ENCODE measurements at regions not wholly inside any gene's neighbourhood (a gene's known extent, or its start where the extent isn't known, plus 50 kb on each side); places are given as distances from the start of the nearest gene placed in this dataset.
"Not testable (repeated sequence)": the region's sequence is repeated elsewhere in the genome, so short reads cannot be mapped to it uniquely, and the experiment has no call there.

DNA sequence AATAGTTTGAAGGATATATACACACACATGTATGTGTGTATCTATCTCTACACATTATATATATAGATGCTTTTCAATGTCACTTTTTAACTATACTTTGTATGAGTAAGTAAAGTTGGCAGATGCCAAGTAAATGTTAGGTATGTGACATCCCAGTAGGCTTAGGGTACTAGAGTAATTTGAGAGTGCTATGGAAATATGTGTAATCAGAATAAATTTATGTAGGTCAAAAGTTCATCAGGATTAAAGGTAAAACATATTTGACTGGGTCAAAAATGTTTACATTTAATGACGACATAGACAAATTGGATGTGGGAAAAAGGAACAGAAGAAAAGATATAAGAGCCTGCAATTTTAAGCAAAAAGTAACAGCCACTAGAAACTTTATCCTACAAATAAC lies 588.8 kb downstream of the ANKRD50 start:
- Mint-ChIP-seq H3K4me3 (no peak overlapping the region), H3K36me3 (no peaks in the 10 kb centered on the region), H3K9me3 (peaks cover 0 to 10% (median 0%) of the 10 kb centered on the region in 11 donors), H3K27me3 (no peaks in the 10 kb centered on the region), H3K27ac (no peak overlapping the region), H3K4me1 (no peaks in the 10 kb centered on the region)
- no peak for DNase-seq
- Histone ChIP-seq H3K36me3 (ENCODE audit: control insufficient read depth in 2 of 3, insufficient read depth in 3 of 3, low read length in 3 of 3) (no peaks in the 10 kb centered on the region), H3K4me3 (ENCODE audit: low read length) (no peak overlapping the region), H3K27ac (ENCODE audit: low read depth, low read length) (no peak overlapping the region), H3K4me1 (ENCODE audit: control insufficient read depth in 2 of 2, insufficient read depth in 2 of 2, low read length in 2 of 2) (no peaks in the 10 kb centered on the region), H3K9me3 (ENCODE audit: control insufficient read depth in 2 of 3, low read length in 3 of 3) (no peaks in the 10 kb centered on the region), H3K27me3 (ENCODE audit: control insufficient read depth in 2 of 2, insufficient read depth in 2 of 2, low read length in 2 of 2) (no peaks in the 10 kb centered on the region)
- POLR2A ChIA-PET, result no interaction called here
- no peak for ATAC-seq
- intact Hi-C loops (cut with micrococcal nuclease), result no loop called here
- CTCF ChIA-PET, result no interaction called here

DNA sequence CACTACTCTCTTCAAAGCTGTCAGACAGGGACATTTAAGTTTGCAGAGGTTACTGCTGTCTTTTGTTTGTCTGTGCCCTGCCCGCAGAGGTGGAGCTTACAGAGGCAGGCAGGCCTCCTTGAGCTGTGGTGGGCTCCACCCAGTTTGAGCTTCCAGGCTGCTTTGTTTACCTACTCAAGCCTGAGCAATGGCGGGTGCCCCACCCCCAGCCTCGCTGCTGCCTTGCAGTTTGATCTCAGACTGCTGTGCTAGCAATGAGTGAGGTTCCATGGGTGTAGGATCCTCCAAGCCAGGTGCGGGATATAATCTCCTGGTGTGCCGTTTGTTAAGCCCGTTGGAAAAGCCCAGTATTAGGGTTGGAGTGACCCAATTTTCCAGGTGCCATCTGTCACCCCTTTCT lies 581.2 kb downstream of the ANKRD50 start:
- H3K27ac ChIP-seq (ENCODE audit: low read depth, low read length); H3K4me1 ChIP-seq (ENCODE audit: control insufficient read depth in 2 of 2, insufficient read depth in 2 of 2, low read length in 2 of 2); ATAC-seq; H3K27ac Mint-ChIP-seq; H3K36me3 Mint-ChIP-seq; H3K4me3 Mint-ChIP-seq; H3K9me3 ChIP-seq (ENCODE audit: control insufficient read depth in 2 of 3, low read length in 3 of 3); DNase-seq; H3K36me3 ChIP-seq (ENCODE audit: control insufficient read depth in 2 of 3, insufficient read depth in 3 of 3, low read length in 3 of 3); POLR2A ChIA-PET; intact Hi-C loops (cut with micrococcal nuclease); H3K27me3 Mint-ChIP-seq; H3K27me3 ChIP-seq (ENCODE audit: control insufficient read depth in 2 of 2, insufficient read depth in 2 of 2, low read length in 2 of 2); H3K4me1 Mint-ChIP-seq; CTCF ChIA-PET; H3K4me3 ChIP-seq (ENCODE audit: low read length): not testable (repeated sequence)
- H3K9me3 Mint-ChIP-seq, result peaks cover 3 to 40% (median 13%) of the 10 kb centered on the region in 11 donors

DNA sequence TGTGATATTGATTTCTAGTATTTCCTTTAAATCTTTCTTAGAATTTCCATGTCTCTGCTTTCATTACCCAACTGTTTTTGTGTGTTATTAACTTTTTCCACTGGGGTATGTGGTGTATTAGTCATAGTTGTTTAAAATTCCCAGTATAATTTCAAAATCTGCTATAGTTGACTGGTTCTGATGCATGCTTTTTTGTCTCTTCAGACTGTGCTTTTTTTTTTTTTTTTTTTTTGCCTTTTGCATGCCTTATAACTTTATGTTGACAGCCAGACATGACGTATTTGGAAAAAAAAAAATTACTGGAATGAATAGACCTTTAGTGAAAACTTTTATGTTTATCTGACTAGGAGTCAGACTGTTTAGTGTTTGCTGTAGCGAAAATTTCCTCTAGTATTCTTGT lies 580.4 kb downstream of the ANKRD50 start:
- no peaks in the 10 kb centered on the region for H3K27me3 Mint-ChIP-seq
- peaks cover 3 to 40% (median 13%) of the 10 kb centered on the region in 11 donors for H3K9me3 Mint-ChIP-seq
- H3K27ac Mint-ChIP-seq, result no peak overlapping the region
- Histone ChIP-seq H3K36me3 (ENCODE audit: control insufficient read depth in 2 of 3, insufficient read depth in 3 of 3, low read length in 3 of 3) (no peaks in the 10 kb centered on the region), H3K27ac (ENCODE audit: low read depth, low read length) (no peak overlapping the region), H3K4me3 (ENCODE audit: low read length) (no peak overlapping the region), H3K9me3 (ENCODE audit: control insufficient read depth in 2 of 3, low read length in 3 of 3) (peaks cover 0 to 5% (median 0%) of the 10 kb centered on the region in 3 experiments), H3K27me3 (ENCODE audit: control insufficient read depth in 2 of 2, insufficient read depth in 2 of 2, low read length in 2 of 2) (no peaks in the 10 kb centered on the region), H3K4me1 (ENCODE audit: control insufficient read depth in 2 of 2, insufficient read depth in 2 of 2, low read length in 2 of 2) (no peaks in the 10 kb centered on the region)
- POLR2A ChIA-PET, result no interaction called here
- intact Hi-C loops (cut with micrococcal nuclease), result no loop called here
- ATAC-seq, result no peak
- H3K36me3 Mint-ChIP-seq, result peaks cover 0 to 6% (median 0%) of the 10 kb centered on the region in 5 donors
- CTCF ChIA-PET, result no interaction called here
- DNase-seq, result no peak
- no peaks in the 10 kb centered on the region for H3K4me1 Mint-ChIP-seq
- no peak overlapping the region for H3K4me3 Mint-ChIP-seq

DNA sequence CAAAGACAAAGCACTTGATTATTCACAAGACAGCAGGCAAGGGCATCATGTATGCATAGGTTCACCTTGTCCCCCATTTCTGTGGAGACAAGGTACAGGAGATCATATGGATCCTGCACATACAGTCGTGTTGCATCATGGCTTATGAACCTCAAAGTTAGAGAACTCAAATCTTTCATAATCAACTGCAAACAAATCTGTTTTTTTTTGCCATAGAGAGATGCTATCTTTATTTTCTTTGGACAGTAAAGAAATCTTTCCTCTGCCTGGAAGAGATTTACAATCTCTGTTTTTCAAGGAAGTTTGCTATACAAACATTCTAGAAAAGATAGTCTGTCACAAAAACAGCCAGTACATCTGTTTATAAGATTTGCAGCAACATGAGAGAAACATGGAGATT lies 578.8 kb downstream of the ANKRD50 start:
- H3K4me1 ChIP-seq (ENCODE audit: control insufficient read depth in 2 of 2, insufficient read depth in 2 of 2, low read length in 2 of 2), result no peaks in the 10 kb centered on the region
- H3K4me3 ChIP-seq (ENCODE audit: low read length), result no peak overlapping the region
- no peaks in the 10 kb centered on the region for H3K27me3 ChIP-seq (ENCODE audit: control insufficient read depth in 2 of 2, insufficient read depth in 2 of 2, low read length in 2 of 2)
- no peak for DNase-seq
- H3K27ac ChIP-seq (ENCODE audit: low read depth, low read length), result no peak overlapping the region
- Mint-ChIP-seq H3K36me3 (peaks cover 0 to 6% (median 0%) of the 10 kb centered on the region in 5 donors), H3K9me3 (peaks cover 3 to 42% (median 13%) of the 10 kb centered on the region in 11 donors), H3K27me3 (no peaks in the 10 kb centered on the region), H3K4me3 (no peak overlapping the region), H3K27ac (no peak overlapping the region), H3K4me1 (no peaks in the 10 kb centered on the region)
- ChIA-PET CTCF (no interaction called here), POLR2A (no interaction called here)
- no peak for ATAC-seq
- H3K36me3 ChIP-seq (ENCODE audit: control insufficient read depth in 2 of 3, insufficient read depth in 3 of 3, low read length in 3 of 3), result no peaks in the 10 kb centered on the region
- peaks cover 0 to 5% (median 0%) of the 10 kb centered on the region in 3 experiments for H3K9me3 ChIP-seq (ENCODE audit: control insufficient read depth in 2 of 3, low read length in 3 of 3)
- intact Hi-C loops (cut with micrococcal nuclease), result no loop called here

DNA sequence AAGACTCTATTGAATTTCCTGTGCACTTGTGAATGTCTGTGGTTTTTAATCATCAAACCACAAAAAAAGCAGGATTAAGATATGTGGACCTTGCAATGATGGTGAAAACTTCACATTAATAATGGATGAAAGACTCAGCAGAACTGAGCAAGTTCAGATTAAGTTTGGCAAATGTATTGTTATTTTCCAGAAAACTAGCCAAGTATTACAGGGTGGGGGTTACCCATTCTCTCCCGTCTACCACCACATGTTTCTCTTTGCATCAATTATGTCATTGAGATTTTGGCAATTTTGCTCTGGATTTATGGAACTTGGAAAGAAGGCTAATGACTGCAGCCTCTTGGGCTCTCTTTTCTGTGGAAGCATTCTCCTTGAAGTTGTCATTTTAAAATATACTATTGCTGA lies 577.1 kb downstream of the ANKRD50 start:
- CTCF ChIA-PET, result no interaction called here
- Histone ChIP-seq H3K4me3 (ENCODE audit: low read length) (no peak overlapping the region), H3K36me3 (ENCODE audit: control insufficient read depth in 2 of 3, insufficient read depth in 3 of 3, low read length in 3 of 3) (no peaks in the 10 kb centered on the region), H3K27me3 (ENCODE audit: control insufficient read depth in 2 of 2, insufficient read depth in 2 of 2, low read length in 2 of 2) (no peaks in the 10 kb centered on the region), H3K4me1 (ENCODE audit: control insufficient read depth in 2 of 2, insufficient read depth in 2 of 2, low read length in 2 of 2) (no peaks in the 10 kb centered on the region), H3K27ac (ENCODE audit: low read depth, low read length) (no peak overlapping the region), H3K9me3 (ENCODE audit: control insufficient read depth in 2 of 3, low read length in 3 of 3) (peaks cover 0 to 5% (median 0%) of the 10 kb centered on the region in 3 experiments)
- H3K27me3 Mint-ChIP-seq, result no peaks in the 10 kb centered on the region
- no peak overlapping the region for H3K27ac Mint-ChIP-seq
- H3K36me3 Mint-ChIP-seq, result peaks cover 0 to 6% (median 0%) of the 10 kb centered on the region in 5 donors
- ATAC-seq, result no peak
- H3K4me3 Mint-ChIP-seq, result no peak overlapping the region
- DNase-seq, result no peak
- H3K4me1 Mint-ChIP-seq, result no peaks in the 10 kb centered on the region
- peaks cover 3 to 34% (median 14%) of the 10 kb centered on the region in 11 donors for H3K9me3 Mint-ChIP-seq
- intact Hi-C loops (cut with micrococcal nuclease), result no loop called here
- POLR2A ChIA-PET, result no interaction called here

DNA sequence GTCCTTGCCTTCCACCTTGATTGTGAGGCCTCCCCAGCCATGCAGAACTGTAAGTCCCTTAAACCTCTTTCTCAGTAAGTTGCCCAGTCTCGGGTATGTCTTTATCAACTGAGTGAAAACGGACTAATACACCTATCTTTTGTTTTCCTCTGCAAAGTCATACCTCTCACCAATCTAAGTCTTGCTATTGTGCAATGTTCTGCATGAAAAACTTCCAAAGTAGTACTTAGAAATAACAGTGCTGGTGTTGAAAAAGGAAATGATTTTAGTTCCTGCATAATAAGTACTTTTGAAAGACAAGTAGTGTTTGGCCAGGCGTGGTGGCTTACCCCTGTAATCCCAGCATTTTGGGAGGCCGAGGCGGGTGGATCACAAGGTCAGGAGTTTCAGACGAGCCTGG lies 573.5 kb downstream of the ANKRD50 start:
- no peak overlapping the region for H3K4me3 Mint-ChIP-seq
- ATAC-seq (no peak), DNase-seq (no peak)
- Histone ChIP-seq H3K27me3 (ENCODE audit: control insufficient read depth in 2 of 2, insufficient read depth in 2 of 2, low read length in 2 of 2) (no peaks in the 10 kb centered on the region), H3K4me3 (ENCODE audit: low read length) (no peak overlapping the region), H3K36me3 (ENCODE audit: control insufficient read depth in 2 of 3, insufficient read depth in 3 of 3, low read length in 3 of 3) (no peaks in the 10 kb centered on the region), H3K4me1 (ENCODE audit: control insufficient read depth in 2 of 2, insufficient read depth in 2 of 2, low read length in 2 of 2) (no peaks in the 10 kb centered on the region), H3K27ac (ENCODE audit: low read depth, low read length) (no peak overlapping the region), H3K9me3 (ENCODE audit: control insufficient read depth in 2 of 3, low read length in 3 of 3) (no peaks in the 10 kb centered on the region)
- H3K9me3 Mint-ChIP-seq, result peaks cover 0 to 16% (median 3%) of the 10 kb centered on the region in 11 donors
- POLR2A ChIA-PET, result no interaction called here
- no peak overlapping the region for H3K27ac Mint-ChIP-seq
- H3K4me1 Mint-ChIP-seq, result no peaks in the 10 kb centered on the region
- H3K27me3 Mint-ChIP-seq, result no peaks in the 10 kb centered on the region
- CTCF ChIA-PET, result no interaction called here
- H3K36me3 Mint-ChIP-seq, result no peaks in the 10 kb centered on the region
- intact Hi-C loops (cut with micrococcal nuclease), result no loop called here

DNA sequence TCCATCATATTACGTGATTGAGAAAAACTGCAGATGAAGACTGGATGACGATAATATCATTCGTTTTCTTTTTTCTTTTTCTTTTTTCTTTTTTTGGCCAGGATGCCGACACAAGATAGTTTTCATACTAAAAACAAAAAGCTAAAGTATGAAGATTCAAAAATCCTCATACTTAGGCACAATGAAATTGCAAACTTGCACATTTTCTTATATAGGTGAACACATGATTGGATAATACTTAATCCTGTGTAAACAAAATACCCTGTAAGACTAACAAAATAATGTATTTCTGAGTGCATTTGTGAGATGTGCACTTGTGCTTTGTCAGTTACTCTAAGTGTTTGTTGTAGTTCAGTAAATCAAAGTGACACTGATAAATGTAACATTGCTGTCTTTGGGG lies 568.9 kb downstream of the ANKRD50 start:
- H3K4me1 ChIP-seq (ENCODE audit: control insufficient read depth in 2 of 2, insufficient read depth in 2 of 2, low read length in 2 of 2), result no peaks in the 10 kb centered on the region
- DNase-seq (no peak), ATAC-seq (no peak)
- H3K9me3 ChIP-seq (ENCODE audit: control insufficient read depth in 2 of 3, low read length in 3 of 3), result no peaks in the 10 kb centered on the region
- no peak overlapping the region for H3K4me3 Mint-ChIP-seq
- H3K36me3 Mint-ChIP-seq, result no peaks in the 10 kb centered on the region
- H3K9me3 Mint-ChIP-seq, result peaks cover 0 to 7% (median 0%) of the 10 kb centered on the region in 11 donors
- H3K27ac ChIP-seq (ENCODE audit: low read depth, low read length), result no peak overlapping the region
- POLR2A ChIA-PET, result no interaction called here
- H3K27ac Mint-ChIP-seq, result no peak overlapping the region
- CTCF ChIA-PET, result no interaction called here
- H3K4me3 ChIP-seq (ENCODE audit: low read length), result no peak overlapping the region
- no peaks in the 10 kb centered on the region for H3K36me3 ChIP-seq (ENCODE audit: control insufficient read depth in 2 of 3, insufficient read depth in 3 of 3, low read length in 3 of 3)
- no peaks in the 10 kb centered on the region for H3K27me3 Mint-ChIP-seq
- H3K27me3 ChIP-seq (ENCODE audit: control insufficient read depth in 2 of 2, insufficient read depth in 2 of 2, low read length in 2 of 2), result no peaks in the 10 kb centered on the region
- no peaks in the 10 kb centered on the region for H3K4me1 Mint-ChIP-seq
- intact Hi-C loops (cut with micrococcal nuclease), result no loop called here

Data from naive thymus-derived CD4-positive, alpha-beta T cell (primary cell).